ENCODE measurements at regions not wholly inside any gene's neighbourhood (a gene's known extent, or its start where the extent isn't known, plus 50 kb on each side); places are given as distances from the start of the nearest gene placed in this dataset.

DNA sequence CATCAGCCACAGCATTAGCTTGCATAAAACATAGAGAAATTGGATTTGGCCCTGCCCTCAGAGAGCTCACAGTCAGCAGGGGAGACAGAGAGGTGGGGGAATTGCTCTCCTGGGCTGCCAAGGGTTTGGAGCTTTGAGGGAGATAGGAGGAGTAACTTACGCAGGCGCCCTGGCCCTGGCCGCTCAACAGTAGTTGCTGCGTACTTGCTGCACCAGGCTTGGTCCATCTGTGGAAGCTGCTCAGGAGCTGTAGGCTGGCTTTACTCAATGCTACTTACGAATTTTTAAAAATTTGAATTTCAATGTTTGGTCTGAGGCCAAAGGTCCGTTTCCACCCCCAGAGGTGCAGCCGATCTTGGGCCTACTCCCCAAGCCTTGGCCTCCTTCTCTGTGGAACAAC is 83.3 kb downstream of the CPZ start (continued):
- TF ChIP-seq, protein P1, sequence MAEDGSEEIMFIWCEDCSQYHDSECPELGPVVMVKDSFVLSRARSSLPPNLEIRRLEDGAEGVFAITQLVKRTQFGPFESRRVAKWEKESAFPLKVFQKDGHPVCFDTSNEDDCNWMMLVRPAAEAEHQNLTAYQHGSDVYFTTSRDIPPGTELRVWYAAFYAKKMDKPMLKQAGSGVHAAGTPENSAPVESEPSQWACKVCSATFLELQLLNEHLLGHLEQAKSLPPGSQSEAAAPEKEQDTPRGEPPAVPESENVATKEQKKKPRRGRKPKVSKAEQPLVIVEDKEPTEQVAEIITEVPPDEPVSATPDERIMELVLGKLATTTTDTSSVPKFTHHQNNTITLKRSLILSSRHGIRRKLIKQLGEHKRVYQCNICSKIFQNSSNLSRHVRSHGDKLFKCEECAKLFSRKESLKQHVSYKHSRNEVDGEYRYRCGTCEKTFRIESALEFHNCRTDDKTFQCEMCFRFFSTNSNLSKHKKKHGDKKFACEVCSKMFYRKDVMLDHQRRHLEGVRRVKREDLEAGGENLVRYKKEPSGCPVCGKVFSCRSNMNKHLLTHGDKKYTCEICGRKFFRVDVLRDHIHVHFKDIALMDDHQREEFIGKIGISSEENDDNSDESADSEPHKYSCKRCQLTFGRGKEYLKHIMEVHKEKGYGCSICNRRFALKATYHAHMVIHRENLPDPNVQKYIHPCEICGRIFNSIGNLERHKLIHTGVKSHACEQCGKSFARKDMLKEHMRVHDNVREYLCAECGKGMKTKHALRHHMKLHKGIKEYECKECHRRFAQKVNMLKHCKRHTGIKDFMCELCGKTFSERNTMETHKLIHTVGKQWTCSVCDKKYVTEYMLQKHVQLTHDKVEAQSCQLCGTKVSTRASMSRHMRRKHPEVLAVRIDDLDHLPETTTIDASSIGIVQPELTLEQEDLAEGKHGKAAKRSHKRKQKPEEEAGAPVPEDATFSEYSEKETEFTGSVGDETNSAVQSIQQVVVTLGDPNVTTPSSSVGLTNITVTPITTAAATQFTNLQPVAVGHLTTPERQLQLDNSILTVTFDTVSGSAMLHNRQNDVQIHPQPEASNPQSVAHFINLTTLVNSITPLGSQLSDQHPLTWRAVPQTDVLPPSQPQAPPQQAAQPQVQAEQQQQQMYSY (CRISPR knock-in tag; IDR thresholded peaks at IDR 0.05): no peak

DNA sequence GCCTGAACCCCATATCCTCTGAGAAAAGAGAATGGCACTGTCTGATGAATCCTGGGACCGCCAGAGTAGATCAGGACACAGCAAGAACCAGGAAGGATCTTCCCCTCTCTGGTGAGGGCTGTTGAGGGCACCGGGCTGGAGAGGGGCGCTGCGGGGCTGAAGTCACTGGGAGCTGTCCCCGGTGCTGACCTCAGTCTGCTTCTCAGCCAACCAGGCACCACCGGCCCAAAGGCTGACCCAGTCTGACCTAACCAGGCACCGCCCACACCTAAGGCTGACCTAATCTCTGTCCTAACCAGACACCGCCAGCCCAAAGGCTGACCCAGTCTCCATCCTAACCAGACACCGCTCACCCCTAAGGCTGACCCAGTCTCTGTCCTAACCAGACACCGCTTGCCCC is 82.8 kb downstream of the CPZ start:
- Histone ChIP-seq H3K27me3 (replicated peaks in 1 of 2; ENCODE audit: control insufficient read depth in 2 of 2, insufficient read depth in 2 of 2, low read length in 1 of 2) (no peaks in the 10 kb centered on the region; a peak in 1 of 4 replicates), H3K4me2 (ENCODE audit: control insufficient read depth, insufficient read depth) (no peak overlapping the region), H3K79me2 (ENCODE audit: control insufficient read depth, insufficient read depth, low read length) (no peaks in the 10 kb centered on the region), H3K4me3 (no peak overlapping the region), H3K9ac (ENCODE audit: control insufficient read depth, insufficient read depth, low read length) (no peak overlapping the region), H3K27ac (ENCODE audit: control insufficient read depth, insufficient read depth) (no peak overlapping the region), H2AFZ (ENCODE audit: control insufficient read depth, low read depth, low read length) (no peak overlapping the region), H3K36me3 (ENCODE audit: control insufficient read depth in 2 of 2, insufficient read depth in 2 of 2, low read length in 1 of 2) (no peaks in the 10 kb centered on the region), H3K4me1 (ENCODE audit: control insufficient read depth, insufficient read depth, low read length) (no peaks in the 10 kb centered on the region), H3K9me3 (replicated peaks; ENCODE audit: control insufficient read depth, insufficient read depth, low read length) (no peaks in the 10 kb centered on the region), H4K20me1 (ENCODE audit: control insufficient read depth, insufficient read depth) (no peaks in the 10 kb centered on the region)
- WGBS (ENCODE audit: insufficient coverage, insufficient replicate concordance, low lambda C conversion rate, missing lambda C conversion rate): 15% methylated on average over 9 of the region's 10 CpGs
- POLR2A ChIA-PET: no interaction called here
- ATAC-seq: peak; percentile 40; the same call in 2 of the 3 replicates
- intact Hi-C loops (cut with micrococcal nuclease; ENCODE audit: unreplicated experiment): no loop called here
- no peak for DNase-seq (ENCODE audit: low read depth, low spot score)
- RAD21 ChIA-PET (ENCODE audit: unreplicated experiment): no interaction called here
- no TSS peak for BruUV-seq (replicated peaks)
- in situ Hi-C loops (cut with MboI): no loop called here
- CTCF ChIA-PET: no interaction called here
- SMC1A ChIA-PET (ENCODE audit: uncharacterized antibody, unreplicated experiment): no interaction called here
- FAIRE-seq: no peak
- TF ChIP-seq NFXL1 (IDR thresholded peaks at IDR 0.05; ENCODE audit: borderline replicate concordance) (no peak), REST (IDR thresholded peaks at IDR 0.05; ENCODE audit: low read depth, low read length) (peak; percentile 82)
